Lung (tissue), 11 donors: ENCODE measurements at regions not wholly inside any gene's neighbourhood (a gene's known extent, or its start where the extent isn't known, plus 50 kb on each side); places are given as distances from the start of the nearest gene placed in this dataset.
A peak's percentile ranks its signal among the peaks of the same experiment; 100 is the strongest.

Source experiments
- ATAC-seq: fragments of 200-7000 bp; cut with Tn5 transposase; one replicate; pipeline ENCODE4 v1.9.1; 2020; ENCODE audit warnings: moderate number of reproducible peaks; ENCODE audit not compliant: insufficient read depth, low FRiP score
- DNase-seq, 3 donors: peaks; one replicate each; pipeline ENCODE4 v3.0.0-alpha.2; 2013 to 2017
- H3K27ac ChIP-seq, 2 donors: one replicate each; pipeline ENCODE4 v1.5.1; 2013; ENCODE audit warnings: mild to moderate bottlenecking in 2 of 2, moderate library complexity in 2 of 2, control low read depth in 1 of 2, inconsistent platforms in 1 of 2, low read depth in 1 of 2, low read length in 1 of 2
- H3K27me3 ChIP-seq, 3 donors: one replicate each; pipeline ENCODE4 v1.5.1; 2013; ENCODE audit warnings: low read length in 2 of 3; ENCODE audit not compliant: control insufficient read depth in 3 of 3, insufficient read depth in 3 of 3
- H3K36me3 ChIP-seq, 4 donors: one replicate each; pipeline ENCODE4 v1.5.1; 2013; ENCODE audit warnings: low read length in 4 of 4, mild to moderate bottlenecking in 1 of 4, moderate library complexity in 1 of 4; ENCODE audit not compliant: control insufficient read depth in 4 of 4, insufficient read depth in 4 of 4
- H3K4me1 ChIP-seq, 5 donors: one replicate each; pipeline ENCODE4 v1.5.1; 2013; ENCODE audit warnings: low read length in 5 of 5, mild to moderate bottlenecking in 2 of 5, moderate library complexity in 1 of 5; ENCODE audit not compliant: control insufficient read depth in 5 of 5, insufficient read depth in 5 of 5
- H3K4me3 ChIP-seq: one replicate; pipeline ENCODE4 v1.5.1; 2013; ENCODE audit warnings: mild to moderate bottlenecking, control low read depth, moderate library complexity
- H3K9ac ChIP-seq, 2 donors: one replicate each; pipeline ENCODE4 v1.5.1; 2013; ENCODE audit warnings: low read length in 2 of 2, control low read depth in 1 of 2; ENCODE audit not compliant: insufficient read depth in 1 of 2
- H3K9me3 ChIP-seq, 4 donors: one replicate each; pipeline ENCODE4 v1.5.1; 2013; ENCODE audit warnings: low read length in 3 of 4, mild to moderate bottlenecking in 1 of 4, moderate library complexity in 1 of 4; ENCODE audit not compliant: control insufficient read depth in 4 of 4, insufficient read depth in 3 of 4
- CTCF ChIP-seq: IDR thresholded peaks from 2 replicates; pipeline ENCODE4 v1.5.1; 2012; ENCODE audit warnings: mild to moderate bottlenecking; ENCODE audit errors: control extremely low read depth, extremely low read depth
- WGBS, 2 donors: extraction: QIAGEN DNeasy Blood & Tissue Kit; methylation state at CpG; one replicate each; pipeline ENCODE4 v1.1.7; 2013; 5-methylcytosine and 5-hydroxymethylcytosine counted together
- donor health status: control.
- donor health status: control.
- donor health status: Bipolar disorder and iron deficiency.
- donor health status: healthy.
- donor health status: DM: yes; HTN: yes; CAD: no.

- Histone ChIP-seq H3K27ac (peak overlapping the region in 1 of 2 donors; percentile 30), H3K4me1 (peaks cover 0 to 7% (median 4%) of the 10 kb centered on the region in 5 donors), H3K27me3 (no peaks in the 10 kb centered on the region), H3K9me3 (no peaks in the 10 kb centered on the region), H3K9ac (no peak overlapping the region), H3K4me3 (no peak overlapping the region), H3K36me3 (peaks cover 0 to 2% (median 1%) of the 10 kb centered on the region in 4 donors)
- no peak for ATAC-seq
- WGBS, 2 donors = 74 to 79% methylated on average over 7 of the region's 7 CpGs
- peak in 1 of 3 donors; percentile 26 for DNase-seq
- no peak for TF ChIP-seq CTCF
Observed at GRCh38 chr14:89551955-89552354, 134.9 kb upstream of the FOXN3 start.

GRCh38 chr14:89551432-89551831, 134.4 kb upstream of the FOXN3 start:
- H3K4me3 ChIP-seq = no peak overlapping the region
- no peaks in the 10 kb centered on the region for H3K27me3 ChIP-seq
- ATAC-seq (no peak), DNase-seq (no peak)
- no peak overlapping the region for H3K27ac ChIP-seq
- no peak overlapping the region for H3K9ac ChIP-seq
- no peak for TF ChIP-seq CTCF
- WGBS, 2 donors = 56 to 66% methylated on average over 6 of the region's 6 CpGs
- H3K4me1 ChIP-seq = peaks cover 0 to 7% (median 4%) of the 10 kb centered on the region in 5 donors
- no peaks in the 10 kb centered on the region for H3K9me3 ChIP-seq
- H3K36me3 ChIP-seq = peaks cover 0 to 2% (median under 1%) of the 10 kb centered on the region in 4 donors

DNA sequence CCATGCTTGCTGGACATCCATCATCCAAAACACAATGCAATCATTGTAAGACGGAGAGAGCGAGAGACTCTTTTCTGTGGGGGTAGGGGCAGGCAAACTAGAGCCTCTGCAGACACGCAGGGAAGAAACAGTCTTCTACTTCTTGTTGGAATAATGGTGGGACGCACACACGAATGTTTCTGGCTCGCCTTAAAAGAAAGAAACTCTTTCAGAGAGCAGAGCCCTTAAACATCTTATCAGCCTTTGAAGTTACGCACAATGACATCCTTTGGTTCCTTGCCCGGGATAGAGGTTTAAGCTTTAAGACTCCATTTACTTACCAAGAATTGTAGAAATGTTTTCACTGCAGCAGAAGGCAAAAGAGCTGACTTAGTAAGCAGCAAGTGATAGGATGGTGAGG, 133.8 kb upstream of the FOXN3 start:
- Histone ChIP-seq H3K9me3 (no peaks in the 10 kb centered on the region), H3K4me1 (peaks cover 0 to 7% (median 4%) of the 10 kb centered on the region in 5 donors), H3K27ac (no peak overlapping the region), H3K36me3 (peaks cover 0 to 2% (median under 1%) of the 10 kb centered on the region in 4 donors), H3K4me3 (no peak overlapping the region), H3K9ac (no peak overlapping the region), H3K27me3 (no peaks in the 10 kb centered on the region)
- peak in 2 of 3 donors; percentile 42 to 71 for DNase-seq
- ATAC-seq = no peak
- 69 to 72% methylated on average over 8 of the region's 8 CpGs for WGBS, 2 donors
- no peak for TF ChIP-seq CTCF
